H1 (cell line): ENCODE measurements at regions not wholly inside any gene's neighbourhood (a gene's known extent, or its start where the extent isn't known, plus 50 kb on each side); places are given as distances from the start of the nearest gene placed in this dataset.

ENCODE experiments used
- CBX5 ChIP-seq: fragments of 300-800, 300-1000 bp; sonication (generic); IDR thresholded peaks from 2 replicates; pipeline ENCODE4 v1.7.1; 2016; ENCODE audit warnings: antibody characterized with exemption, low read length, low read depth
- CBX8 ChIP-seq: fragments of 300-800, 300-1000 bp; sonication (generic); IDR thresholded peaks from 2 replicates; pipeline ENCODE4 v1.7.1; 2016; ENCODE audit warnings: low read depth, low read length, borderline replicate concordance
- POLR2A ChIP-seq, 2 experiments: IDR thresholded peaks; 1 replicate in 1 of 2; 2 replicates in 1 of 2; pipeline ENCODE4 v1.6.1; 2011; ENCODE audit warnings: low read depth in 2 of 2, low read length in 2 of 2, mild to moderate bottlenecking in 2 of 2; ENCODE audit errors: control extremely low read depth in 1 of 2

DNA sequence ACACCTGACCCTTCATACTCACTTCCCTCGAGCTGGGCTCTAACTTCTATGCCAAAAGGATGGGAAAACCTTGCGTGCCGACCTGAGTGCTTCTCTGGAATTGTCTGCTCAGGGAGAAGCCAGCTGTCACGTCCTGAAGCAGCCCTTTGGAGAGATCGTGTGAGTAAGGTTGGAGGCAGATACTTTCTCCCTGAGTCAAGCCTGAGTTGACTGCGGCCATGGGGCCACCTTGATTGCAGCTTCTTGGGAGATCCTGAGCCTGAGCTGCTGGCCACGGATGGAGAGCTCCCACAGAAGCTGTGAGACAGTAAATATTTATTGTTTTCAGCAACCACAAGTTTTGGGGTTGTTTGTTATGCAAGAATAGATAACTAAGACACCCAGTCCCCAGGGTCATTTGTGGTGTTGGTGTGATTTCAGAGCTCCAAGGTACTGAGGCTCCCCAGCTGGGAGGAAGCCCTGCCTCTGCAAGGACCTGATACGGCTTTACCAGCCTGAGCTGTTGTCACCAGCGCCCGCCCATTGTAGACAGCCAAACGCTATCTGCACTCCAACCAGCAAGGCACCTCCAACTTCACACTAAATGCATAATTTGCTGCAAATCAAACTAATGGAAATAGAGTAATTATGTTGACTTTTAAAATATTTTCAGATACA is 531.6 kb downstream of the PTPRU start:
- TF ChIP-seq CBX8: no peak
- TF ChIP-seq POLR2A (IDR thresholded peaks at IDR 0.05; ENCODE audit: control extremely low read depth in 1 of 2, low read depth in 2 of 2, low read length in 2 of 2): no peak
- no peak for TF ChIP-seq CBX5
